ENCODE measurements at regions not wholly inside any gene's neighbourhood (a gene's known extent, or its start where the extent isn't known, plus 50 kb on each side); places are given as distances from the start of the nearest gene placed in this dataset.
"Not testable (repeated sequence)": the region's sequence is repeated elsewhere in the genome, so short reads cannot be mapped to it uniquely, and the experiment has no call there.

DNA sequence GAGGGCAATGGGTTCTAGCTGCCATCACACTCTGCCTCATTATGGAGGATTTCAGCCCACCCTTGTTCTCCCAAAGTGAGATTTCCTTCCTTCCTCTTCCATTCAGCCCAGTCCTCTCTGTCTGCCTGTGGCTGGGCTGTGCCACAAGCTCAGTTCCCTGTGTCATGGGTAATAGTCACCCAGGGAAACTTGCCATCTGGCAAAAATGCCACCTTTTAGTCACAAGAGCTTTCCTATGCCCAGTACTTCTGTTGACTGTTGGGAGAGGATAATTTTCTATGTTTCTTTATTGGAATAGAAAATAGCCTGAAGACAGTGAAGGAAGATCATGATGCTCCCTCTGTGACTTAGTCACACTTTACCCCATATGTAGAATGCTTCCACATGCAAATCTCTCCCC, 71.4 kb downstream of the TLR4 start:
- no peak for DNase-seq

DNA sequence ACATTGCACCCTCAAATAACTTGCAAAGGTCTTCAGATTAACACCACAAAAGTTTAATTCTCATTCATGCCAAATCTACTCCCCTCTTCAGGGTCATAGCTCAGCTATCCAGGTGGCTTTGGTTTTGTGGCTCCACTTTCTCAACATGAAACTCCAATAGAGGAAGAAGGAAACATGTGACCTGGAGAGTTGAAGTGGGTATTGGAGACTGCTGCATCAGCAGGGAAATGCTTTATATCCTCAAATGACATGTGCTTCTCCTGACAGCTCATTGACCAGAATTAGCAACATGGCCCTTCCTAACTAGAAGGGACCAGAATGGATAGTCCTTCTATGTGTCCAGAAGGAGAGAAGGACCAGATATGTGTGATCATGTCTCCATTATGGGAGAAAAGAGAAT, 73.6 kb downstream of the TLR4 start:
- no peak for DNase-seq

DNA sequence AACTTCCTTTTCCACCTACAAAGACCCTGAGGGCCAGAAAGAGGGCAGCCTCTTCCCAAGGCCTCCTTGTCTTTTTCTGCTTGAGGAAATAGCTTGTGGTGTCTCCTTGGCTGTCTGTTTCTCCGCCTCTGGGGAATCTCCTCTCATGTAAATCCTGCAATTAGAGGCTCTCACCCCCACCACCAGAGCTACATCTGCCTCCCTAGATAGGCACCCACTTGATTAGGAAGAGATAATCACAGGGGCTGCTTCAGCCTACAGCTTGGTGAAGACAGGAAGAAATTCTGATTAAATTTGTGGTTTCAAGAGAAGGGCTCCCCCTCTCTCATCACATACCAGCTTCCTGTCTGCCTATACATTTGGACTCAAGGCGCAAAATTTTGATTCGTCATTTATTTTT, 75.6 kb downstream of the TLR4 start:
- DNase-seq = no peak

DNA sequence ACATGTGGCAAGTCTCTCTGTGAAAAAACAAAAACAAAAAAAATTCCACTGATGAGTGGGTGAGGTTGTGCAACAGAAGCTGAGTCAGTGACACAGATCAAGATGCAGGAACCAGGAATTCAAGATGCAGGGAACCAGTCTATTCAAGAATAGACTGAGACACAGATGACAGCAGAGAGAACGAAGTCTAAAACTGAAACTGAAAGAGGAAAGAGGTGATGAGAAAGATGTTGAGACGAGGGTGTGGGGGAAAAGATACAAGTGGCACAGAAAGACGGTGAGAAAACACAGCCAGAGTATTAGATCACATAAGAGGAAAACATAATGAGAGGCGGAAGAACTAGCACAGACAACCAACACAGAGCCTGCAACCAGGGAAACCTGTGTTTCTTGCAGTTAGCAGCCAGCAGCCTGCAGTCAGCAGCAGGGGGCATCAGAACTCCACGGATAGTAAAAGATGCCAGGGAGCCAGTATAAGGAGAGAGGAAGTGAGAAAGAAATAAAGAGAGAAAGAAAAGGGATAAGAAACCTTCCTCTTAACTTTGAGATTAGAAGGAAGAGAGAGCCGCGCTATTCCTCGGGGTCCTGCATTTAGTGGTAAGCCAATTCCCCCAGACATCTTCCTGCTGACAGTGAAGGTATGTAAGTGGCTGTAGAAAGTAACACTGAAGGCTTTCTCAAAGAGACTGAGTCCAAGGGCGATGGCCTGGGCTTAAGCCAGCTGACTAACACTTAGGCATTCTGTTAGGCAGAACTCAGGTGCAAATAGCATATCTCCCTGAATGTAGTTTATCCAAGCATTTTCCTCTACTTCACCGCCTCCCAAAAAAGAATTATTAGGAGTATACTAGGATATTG, 79.0 kb downstream of the TLR4 start:
- DNase-seq = peak; percentile 65

DNA sequence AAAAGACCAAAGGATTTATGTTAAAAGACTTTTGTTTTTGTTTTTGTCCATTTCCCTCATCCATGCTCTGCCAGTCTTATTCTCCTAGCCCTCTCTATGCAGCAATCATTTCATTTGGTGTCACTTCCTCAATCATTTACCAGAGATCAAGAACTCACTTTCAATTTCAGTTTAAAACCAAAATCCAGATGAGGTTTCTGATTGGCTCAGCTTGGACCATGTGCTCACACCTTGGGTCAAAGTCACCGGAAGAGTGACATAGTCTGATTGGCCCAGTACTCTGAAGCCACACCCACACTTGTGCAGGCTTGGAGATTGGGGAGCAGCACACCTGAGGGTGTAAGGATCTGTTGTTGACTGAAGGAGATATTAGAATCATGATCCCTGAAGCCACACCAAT, 79.6 kb downstream of the TLR4 start:
- DNase-seq = peak; percentile 51

DNA sequence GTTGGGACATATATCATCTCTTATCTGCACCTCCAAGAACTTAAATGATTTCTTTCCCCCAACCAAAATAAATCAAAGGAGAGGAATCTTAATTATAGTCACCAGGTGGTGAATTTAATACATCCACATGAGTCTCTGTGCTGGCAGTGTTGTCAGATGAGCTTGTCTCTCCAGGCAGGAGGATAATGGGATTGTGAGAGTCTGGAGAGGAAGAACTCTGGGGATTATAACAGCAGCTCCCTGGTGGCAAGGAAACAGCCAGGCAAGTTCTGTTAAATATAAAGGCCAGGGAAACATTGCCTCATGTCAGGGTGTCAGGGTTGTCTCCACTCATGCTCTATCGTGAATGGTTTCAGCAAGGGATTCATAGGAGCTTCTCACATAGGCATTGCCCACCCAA, 80.8 kb downstream of the TLR4 start:
- no peak for DNase-seq

DNA sequence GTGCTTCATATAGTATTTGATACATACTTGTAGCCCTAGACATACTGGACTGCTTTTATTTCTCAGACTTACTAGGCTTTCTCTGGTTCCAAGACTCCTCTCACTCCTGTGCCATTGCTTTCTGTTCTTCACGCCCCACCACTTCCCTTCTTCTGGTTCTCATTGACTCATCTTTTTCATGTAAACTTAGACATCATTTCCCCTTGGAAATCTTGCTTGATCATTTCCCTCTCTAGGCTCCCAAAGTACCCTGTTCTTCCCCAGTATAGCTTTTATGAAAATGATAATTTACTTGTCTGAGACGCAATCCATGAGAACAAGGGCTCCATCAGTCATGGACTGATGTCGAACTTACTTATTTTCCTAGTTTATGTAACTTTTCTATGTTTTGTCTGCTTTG, 83.5 kb downstream of the TLR4 start:
- DNase-seq = no peak

DNA sequence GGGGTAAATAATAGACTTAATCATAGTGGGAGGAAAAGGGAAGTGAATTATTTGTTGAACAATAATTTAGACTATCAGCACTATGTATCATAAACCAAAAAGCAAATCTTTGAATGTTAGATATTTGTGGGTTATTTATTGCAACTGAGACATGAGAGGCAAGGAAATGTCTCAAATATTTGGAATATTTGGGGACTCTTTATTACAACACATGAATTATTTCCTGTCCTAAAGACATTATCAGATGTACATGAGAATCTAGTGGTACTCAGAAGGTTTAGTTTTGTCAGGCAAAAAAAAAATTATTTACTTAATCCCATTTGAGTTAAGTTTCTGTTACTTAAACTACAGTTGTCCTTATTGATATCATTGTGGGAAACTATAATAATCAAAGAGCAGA, 91.1 kb downstream of the TLR4 start:
- no peak for DNase-seq

DNA sequence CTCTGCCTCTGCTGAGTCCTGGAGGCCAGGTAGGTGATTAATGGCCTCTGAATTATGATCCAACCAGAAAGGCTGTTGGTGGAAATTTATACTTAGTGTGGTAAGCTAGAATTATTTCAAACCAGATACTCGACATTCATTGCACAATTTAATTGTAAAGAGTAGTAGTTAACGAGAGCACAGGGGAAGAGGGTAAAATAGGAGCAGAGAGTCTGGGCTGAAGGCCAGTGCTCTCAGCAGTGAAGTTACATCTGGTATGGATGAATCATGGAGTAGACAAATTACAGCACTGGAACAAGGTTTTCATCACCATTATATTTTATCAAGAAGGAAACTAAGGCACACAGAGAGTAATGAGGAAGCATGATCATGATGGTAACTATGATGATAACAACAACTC, 92.5 kb downstream of the TLR4 start:
- no peak for DNase-seq

DNA sequence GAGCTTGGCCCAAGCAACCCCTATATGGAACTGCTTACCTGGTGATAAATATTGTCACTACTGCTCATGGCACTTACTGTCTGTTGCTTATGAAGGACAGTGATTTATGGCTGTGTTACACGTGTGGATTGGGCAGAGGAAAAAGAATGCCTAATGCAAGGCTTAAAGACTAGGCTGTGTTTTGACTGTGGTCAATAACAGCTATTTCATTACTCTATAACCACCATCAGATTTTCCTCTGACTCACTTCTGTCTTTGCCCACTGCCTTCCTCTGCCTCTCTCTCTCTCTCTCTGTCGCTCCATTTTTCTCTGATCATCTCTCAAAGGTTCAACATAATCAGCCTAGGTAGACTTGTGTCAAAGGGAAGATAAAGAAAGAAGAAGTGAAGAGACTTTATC, 96.2 kb downstream of the TLR4 start:
- no peak for DNase-seq

DNA sequence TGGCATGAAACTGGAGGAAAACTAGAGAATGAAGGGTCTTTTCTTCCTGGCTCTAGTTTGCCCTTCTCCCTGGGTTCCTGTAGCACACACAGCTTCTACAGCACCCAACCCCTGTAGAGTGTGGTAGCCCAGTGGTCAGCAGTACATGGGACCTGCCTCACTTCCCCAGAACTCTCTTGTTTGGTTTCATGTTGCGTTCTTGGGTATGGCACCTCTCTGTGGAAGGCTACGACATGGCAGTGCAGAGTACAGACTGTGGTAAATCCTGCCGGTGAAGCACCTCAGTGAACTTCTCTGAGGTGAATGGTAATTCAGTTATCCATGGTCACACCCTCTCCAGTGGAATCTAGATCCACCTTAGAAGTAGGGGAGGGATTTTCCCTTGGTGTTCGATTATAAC, 105.5 kb downstream of the TLR4 start:
- DNase-seq = no peak

DNA sequence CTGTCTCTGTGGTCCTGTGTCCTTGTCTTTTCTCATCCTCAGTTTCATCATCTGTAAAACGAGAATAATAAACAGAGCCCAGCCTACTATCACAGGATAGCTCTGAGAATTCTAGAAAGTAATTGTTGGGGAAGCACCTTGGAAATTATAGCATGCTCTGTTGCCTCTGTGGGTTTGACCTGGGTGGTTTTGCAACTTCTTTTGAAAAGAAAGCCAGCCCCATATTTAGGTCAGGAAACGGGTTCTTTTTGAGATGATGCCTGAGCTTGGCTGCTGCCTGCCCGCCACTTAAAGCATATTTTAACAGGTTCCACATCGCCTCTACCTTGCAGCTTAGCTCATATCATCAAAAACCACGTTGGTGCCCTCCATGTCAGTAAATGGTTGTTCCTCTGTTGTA, 111.1 kb downstream of the TLR4 start:
- DNase-seq = no peak

DNA sequence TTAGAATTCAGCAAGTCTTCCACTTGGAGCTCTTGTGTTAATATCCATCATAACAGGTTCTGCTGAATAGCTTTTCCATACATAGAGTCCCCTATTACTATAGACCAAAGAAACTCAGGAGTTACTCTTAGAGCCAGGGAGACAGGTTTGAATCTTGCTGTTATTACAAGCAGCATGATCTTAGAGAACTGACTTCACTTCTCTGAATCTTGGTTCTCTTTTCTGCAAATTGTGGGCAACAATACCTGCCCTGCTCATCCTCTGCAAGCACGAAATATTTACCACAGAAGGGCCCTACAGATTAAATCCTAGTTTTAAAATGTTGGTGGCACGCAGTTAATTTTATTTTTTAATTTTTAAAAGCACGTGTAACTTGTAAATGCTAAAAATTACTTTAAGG, 111.7 kb downstream of the TLR4 start:
- DNase-seq = no peak

DNA sequence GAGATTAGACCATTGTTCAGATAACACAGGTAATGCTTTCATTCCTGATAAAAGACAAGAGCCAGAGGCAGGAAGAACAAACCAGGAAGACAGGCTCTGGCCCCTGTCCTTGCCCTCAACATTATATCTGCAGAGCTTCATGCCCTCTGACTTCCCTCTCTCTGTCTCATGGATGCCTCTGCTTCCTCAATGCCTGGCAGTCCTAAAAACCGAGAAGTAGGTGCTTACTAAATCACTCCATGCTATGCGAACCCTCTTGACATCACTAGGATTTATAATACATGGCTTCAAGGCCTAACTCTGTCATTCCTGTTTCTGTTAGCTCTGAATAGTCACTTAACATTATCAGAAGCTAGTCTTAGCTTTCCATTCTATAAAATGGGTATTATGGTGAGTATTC, 117.8 kb downstream of the TLR4 start:
- no peak for DNase-seq

DNA sequence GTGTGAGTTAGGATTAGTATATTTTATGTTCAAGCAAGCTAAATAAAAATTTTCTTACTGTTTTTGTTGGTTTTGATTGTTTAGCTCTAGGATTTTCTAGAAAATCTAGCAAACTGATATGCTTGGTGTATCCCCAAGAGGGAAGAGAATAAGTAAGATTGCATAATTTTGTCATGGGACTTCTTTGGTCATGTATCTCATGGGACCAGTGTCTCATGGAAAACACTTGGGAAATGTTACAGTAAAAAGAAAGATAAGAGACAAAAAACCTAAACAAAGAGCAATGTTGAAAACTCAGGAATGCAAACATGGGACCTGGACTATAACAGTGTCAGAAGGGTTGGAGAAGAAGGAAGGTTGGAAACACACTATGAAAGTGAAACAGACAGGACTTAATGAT, 119.4 kb downstream of the TLR4 start:
- DNase-seq = no peak

DNA sequence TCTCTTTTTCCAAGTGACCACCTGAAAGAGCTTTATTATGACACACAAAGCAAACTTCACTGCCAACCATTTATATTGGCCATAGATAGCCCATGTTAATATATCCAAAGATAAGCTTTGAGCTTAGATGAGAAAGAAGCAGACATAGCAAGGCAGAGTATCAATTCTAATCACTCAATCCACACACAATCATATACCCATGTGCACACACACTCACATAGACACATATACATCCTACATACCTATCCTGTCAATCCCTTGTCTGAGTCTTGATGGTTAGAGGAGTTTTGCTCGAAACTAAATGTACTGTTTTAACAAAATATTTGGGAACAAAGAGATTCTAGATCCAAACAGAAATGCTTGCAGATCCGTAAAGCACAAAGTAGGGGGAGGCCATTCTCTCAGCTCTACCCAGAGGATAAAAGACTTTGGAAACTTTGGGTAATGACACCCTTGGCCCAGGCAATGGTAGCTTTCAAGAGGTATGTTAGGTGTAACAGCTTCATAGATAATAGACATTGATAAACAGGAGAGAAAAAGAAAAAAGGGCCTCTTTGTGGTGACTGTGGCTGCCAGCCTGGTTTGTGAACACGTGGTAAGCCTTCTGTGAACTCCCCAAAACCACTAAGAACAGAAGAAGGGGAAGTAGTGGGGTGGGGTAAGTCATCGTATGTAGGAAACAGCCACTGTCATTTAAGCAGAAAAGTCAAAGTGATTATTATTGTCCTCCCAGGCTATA, 121.6 kb downstream of the TLR4 start:
- DNase-seq = peak; percentile 61

DNA sequence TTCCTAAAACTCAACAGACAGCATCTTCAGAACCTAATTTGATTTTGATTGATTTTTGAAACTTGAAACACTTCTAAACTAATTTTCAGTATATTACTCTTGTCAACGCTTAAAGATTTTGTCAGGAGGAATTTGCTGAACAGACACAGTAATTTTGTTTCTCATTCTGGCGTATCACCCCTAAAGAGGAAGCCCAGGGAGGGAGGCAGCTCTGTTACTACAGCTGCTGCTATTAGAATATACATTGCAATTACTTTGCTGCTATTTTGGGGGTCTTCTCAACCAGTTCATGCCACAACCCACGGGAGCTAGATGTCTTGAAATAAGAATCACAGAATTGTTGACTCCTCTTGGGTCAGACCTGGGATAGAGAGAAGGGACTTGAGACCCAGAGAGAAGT, 122.6 kb downstream of the TLR4 start:
- no peak for DNase-seq

DNA sequence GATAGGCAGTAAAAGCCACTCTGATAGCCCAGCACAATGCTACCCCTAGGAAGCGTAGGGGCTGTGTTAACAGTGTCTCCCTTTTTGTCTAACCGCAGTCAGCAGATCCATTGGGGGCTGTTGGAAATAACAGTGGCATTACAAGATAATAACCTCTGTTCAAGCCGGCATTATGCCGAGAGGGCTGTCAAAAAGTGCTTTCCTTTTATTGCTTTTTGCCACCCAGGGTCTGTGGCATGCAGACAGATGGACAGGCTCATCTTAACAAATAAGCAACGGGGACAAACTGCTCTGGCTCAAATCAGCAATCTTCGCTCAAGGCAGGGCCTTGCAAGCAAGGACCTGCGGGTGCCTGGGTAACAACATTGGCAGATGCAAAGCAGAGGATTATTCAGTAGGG, 123.3 kb downstream of the TLR4 start:
- no peak for DNase-seq

DNA sequence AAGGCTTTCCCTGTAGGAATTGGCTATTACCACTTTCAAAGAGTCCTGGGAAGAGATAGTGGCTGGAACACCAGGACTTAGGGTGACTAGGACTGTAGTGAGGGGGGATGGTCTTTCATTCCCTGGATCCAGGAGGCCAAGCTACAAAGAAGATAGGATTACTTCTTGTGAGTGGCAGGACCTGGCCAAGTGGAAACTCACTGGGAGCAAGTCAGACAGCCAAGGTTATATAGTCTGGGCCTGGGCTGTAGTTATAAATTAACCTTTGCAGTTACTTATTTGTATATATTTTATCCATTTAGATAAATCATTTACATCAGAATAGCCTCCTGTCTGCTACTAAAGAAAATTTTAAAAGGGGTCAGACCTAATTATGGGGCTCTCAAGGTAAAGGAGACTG, 124.3 kb downstream of the TLR4 start:
- DNase-seq = no peak

DNA sequence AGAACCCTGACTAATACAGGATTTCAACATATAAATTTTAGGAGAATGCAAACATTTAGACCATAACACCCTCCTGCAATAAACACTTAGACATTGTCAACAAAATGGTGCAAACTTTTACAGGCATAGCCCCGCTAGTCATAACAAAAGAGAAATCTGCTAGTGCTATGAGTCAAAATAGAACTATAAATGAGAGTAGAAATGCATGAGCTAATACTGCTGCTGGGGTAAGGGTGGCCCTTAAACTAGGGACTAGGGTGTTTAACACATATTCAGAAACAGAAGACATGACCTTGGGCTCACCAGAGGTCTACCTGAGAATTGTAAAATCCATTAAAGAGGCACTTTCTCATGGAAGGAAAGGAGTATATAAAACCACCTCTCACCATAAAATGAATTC, 131.6 kb downstream of the TLR4 start:
- peak; percentile 61 for DNase-seq

DNA sequence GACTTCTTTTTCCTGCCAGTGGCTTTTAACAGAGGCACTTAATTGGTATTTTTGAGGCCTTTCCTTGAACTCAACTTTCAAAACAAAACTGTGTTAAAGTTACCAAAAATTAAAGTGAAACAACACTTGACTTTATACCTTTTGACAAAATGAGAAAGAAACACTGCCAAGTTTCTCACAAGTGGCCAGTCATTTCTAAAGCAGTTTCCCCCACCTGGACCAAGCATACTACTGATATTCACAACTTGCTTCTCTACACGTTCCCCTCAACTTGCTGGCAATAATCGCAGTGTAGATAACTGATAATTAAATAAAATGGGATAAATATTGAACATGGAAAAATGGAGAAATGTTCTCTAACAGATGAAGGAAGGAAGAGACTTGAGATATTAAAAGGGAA, 135.7 kb downstream of the TLR4 start:
- peak; percentile 7 for DNase-seq

DNA sequence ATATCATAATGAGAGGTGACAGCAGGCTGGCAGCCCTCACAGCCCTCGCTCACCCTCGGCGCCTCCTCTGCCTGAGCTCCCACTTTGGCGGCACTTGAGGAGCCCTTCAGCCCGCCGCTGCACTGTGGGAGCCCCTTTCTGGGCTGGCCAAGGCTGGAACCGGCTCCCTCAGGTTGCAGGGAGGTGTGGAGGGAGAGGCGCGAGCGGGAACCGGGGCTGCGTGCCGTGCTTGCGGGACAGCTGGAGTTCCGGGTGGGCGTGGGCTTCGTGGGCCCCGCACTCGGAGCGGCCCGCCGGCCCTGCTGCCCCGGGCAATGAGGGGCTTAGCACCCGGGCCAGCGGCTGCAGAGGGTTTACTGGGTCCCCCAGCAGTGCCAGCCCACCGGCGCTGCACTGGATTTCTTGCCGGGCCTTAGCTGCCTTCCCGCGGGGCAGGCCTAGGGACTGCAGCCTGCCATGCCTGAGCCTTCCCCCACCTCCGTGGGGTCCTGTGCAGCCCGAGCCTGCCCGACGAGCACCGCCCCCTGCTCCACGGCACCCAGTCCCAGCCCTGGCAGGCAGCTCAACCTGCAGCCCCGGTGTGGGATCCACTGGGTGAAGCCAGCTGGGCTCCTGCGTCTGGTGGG, 147.7 kb downstream of the TLR4 start:
- DNase-seq = not testable (repeated sequence)

DNA sequence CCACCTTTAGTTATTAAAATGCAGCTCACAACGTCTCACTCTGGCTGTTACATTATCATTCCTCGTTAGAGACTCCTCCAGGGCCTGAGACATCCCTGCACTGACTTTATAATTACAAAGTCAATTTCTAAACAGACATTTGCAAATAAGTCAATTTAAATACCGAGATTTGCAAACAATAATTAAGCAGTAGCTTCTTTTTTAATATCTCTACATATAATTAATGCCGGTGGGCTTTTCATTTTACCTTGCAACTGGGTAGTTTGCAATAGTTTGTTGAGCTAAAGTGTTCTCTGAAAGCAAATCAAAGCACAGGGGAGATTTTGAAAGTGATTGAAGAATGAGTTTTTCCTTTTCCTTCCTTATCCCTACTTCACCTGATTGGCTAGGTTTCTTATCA, 154.4 kb downstream of the TLR4 start:
- no peak for DNase-seq

DNA sequence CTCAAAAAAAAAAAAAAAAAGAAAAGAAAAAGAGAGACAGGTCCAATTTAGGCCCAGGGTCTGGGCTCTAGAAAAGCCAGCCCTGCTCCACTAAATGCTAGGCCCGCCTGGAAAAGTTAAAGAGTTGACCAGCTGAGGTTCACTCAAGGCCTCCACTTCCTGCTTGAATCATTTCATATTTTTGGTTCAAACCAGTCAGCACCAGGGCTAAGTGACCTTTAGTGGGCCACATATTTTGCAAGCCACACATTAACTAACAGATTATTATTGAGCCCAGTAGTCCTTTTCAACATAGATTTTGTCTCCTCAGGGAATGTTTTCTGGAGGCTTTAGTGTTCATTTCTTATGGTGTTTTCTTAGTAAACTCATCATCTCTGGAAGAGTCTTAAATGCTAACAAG, 156.6 kb downstream of the TLR4 start:
- no peak for DNase-seq

All from activated CD4-positive, alpha-beta T cell treated with anti-CD3 and anti-CD28 coated beads, Interleukin-2, Interleukin-6, amounts not matched to agents 100 ng/mL and 50 ng/mL, durations not matched to agents 16 hours and 8 hours (primary cell).